Progenitor cell of endocrine pancreas (in vitro differentiated cells): ENCODE measurements at regions not wholly inside any gene's neighbourhood (a gene's known extent, or its start where the extent isn't known, plus 50 kb on each side); places are given as distances from the start of the nearest gene placed in this dataset.

Source experiments
- DNase-seq: peaks from one replicate; pipeline ENCODE4 v3.0.0; 2021; ENCODE audit warnings: low spot score; ENCODE audit not compliant: unreplicated experiment
- H3K27ac Mint-ChIP-seq: 2 replicates; pipeline ENCODE4 v1.8.0; 2021; ENCODE audit warnings: mild to moderate bottlenecking, moderate library complexity, mixed read lengths
- H3K27me3 Mint-ChIP-seq: 2 replicates; pipeline ENCODE4 v1.8.0; 2021; ENCODE audit warnings: mixed read lengths
- H3K36me3 Mint-ChIP-seq: 2 replicates; pipeline ENCODE4 v1.8.0; 2022; ENCODE audit warnings: mixed read lengths; ENCODE audit not compliant: insufficient read depth
- H3K4me1 Mint-ChIP-seq: 2 replicates; pipeline ENCODE4 v1.8.0; 2021; ENCODE audit warnings: low read depth, mixed read lengths
- H3K4me3 Mint-ChIP-seq: 2 replicates; pipeline ENCODE4 v1.8.0; 2021; ENCODE audit warnings: low read depth, mild to moderate bottlenecking, moderate library complexity, mixed read lengths
- H3K9me3 Mint-ChIP-seq: 2 replicates; pipeline ENCODE4 v1.8.0; 2021; ENCODE audit warnings: low read depth, mixed read lengths
- TF ChIP-seq, protein P1 (sequence below): fragments of 200-600 bp; sonication (generic); IDR thresholded peaks from one replicate; pipeline ENCODE4 v1.5.0; 2021; ENCODE audit warnings: antibody characterized with exemption, mild to moderate bottlenecking; ENCODE audit not compliant: unreplicated experiment

- TF ChIP-seq, protein P1, sequence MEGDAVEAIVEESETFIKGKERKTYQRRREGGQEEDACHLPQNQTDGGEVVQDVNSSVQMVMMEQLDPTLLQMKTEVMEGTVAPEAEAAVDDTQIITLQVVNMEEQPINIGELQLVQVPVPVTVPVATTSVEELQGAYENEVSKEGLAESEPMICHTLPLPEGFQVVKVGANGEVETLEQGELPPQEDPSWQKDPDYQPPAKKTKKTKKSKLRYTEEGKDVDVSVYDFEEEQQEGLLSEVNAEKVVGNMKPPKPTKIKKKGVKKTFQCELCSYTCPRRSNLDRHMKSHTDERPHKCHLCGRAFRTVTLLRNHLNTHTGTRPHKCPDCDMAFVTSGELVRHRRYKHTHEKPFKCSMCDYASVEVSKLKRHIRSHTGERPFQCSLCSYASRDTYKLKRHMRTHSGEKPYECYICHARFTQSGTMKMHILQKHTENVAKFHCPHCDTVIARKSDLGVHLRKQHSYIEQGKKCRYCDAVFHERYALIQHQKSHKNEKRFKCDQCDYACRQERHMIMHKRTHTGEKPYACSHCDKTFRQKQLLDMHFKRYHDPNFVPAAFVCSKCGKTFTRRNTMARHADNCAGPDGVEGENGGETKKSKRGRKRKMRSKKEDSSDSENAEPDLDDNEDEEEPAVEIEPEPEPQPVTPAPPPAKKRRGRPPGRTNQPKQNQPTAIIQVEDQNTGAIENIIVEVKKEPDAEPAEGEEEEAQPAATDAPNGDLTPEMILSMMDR = no peak
- H3K27ac Mint-ChIP-seq = no peak overlapping the region
- H3K4me3 Mint-ChIP-seq = no peak overlapping the region
- H3K9me3 Mint-ChIP-seq = peaks cover 3% of the 10 kb centered on the region
- peaks cover 1% of the 10 kb centered on the region for H3K36me3 Mint-ChIP-seq
- no peak for DNase-seq
- peaks cover 10% of the 10 kb centered on the region for H3K4me1 Mint-ChIP-seq
- H3K27me3 Mint-ChIP-seq = peaks cover 57% of the 10 kb centered on the region
Observed at GRCh38 chr2:236954641-236955040, 131.0 kb upstream of the COPS8 start.

GRCh38 chr2:236955521-236956030 lies 130.1 kb upstream of the COPS8 start:
- H3K4me3 Mint-ChIP-seq = no peak overlapping the region
- H3K27ac Mint-ChIP-seq = no peak overlapping the region
- peaks cover 7% of the 10 kb centered on the region for H3K9me3 Mint-ChIP-seq
- peaks cover 10% of the 10 kb centered on the region for H3K4me1 Mint-ChIP-seq
- H3K36me3 Mint-ChIP-seq = peaks cover 3% of the 10 kb centered on the region
- TF ChIP-seq, protein P1 = no peak
- peaks cover 62% of the 10 kb centered on the region for H3K27me3 Mint-ChIP-seq
- no peak for DNase-seq

DNA sequence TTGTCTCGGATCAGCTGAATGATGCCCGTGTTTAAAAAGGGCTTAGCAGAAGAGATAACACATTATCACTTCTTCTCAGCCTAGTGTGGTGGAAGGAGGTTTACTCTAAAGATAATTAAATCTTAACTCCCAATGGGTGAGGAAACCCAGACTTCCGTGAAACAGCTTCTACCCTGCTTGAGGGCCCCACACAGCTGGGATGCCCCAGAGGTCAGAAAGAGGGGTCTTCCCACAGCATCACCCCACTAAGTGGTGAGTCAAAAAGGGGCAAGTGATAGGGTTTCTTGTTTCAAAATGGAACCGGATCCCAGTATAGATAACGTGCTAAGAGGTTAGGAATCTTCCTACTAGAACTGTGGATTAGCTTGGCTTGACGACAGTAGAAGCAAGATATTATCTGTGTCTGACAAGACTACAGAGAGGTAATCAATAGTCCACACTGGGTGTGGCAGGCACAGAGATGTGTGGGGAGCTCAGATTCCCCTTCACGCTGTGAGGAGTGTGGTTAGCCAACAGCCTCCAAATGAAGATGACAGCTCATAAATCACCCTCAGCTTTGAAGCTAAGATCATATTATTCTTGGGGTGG lies 129.6 kb upstream of the COPS8 start:
- TF ChIP-seq, protein P1 = no peak
- Mint-ChIP-seq H3K4me1 (peaks cover 10% of the 10 kb centered on the region), H3K36me3 (peaks cover 3% of the 10 kb centered on the region), H3K27me3 (peaks cover 62% of the 10 kb centered on the region), H3K4me3 (no peak overlapping the region), H3K9me3 (peaks cover 7% of the 10 kb centered on the region), H3K27ac (no peak overlapping the region)
- no peak for DNase-seq

- Mint-ChIP-seq H3K4me1 (peaks cover 10% of the 10 kb centered on the region), H3K4me3 (no peak overlapping the region), H3K27ac (no peak overlapping the region), H3K9me3 (peaks cover 7% of the 10 kb centered on the region), H3K27me3 (peaks cover 62% of the 10 kb centered on the region), H3K36me3 (peaks cover 2% of the 10 kb centered on the region)
- TF ChIP-seq, protein P1 = no peak
- DNase-seq = no peak
Observed at GRCh38 chr2:236956641-236957040, 129.0 kb upstream of the COPS8 start.

DNA sequence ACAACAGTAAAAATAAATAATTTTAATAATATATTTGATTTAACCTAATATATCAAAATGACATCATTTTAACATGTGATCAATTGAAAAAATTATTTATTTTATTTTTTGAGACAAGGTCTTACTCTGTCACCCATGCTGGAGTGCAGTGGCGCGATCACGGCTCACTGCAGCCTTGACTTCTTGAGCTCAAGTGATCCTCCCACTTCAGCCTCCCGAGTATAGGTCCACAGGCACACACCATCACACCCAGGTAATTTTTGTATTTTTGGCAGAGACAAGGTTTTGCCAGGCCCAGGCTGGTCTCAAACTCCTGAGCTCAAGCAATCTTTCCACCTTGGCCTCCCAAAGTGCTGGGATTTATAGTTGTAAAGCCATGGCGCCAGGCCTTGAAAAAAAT lies 126.7 kb upstream of the COPS8 start:
- no peak overlapping the region for H3K4me3 Mint-ChIP-seq
- peaks cover 57% of the 10 kb centered on the region for H3K27me3 Mint-ChIP-seq
- TF ChIP-seq, protein P1 = no peak

More for the DNA sequence above, 126.7 kb upstream of the COPS8 start:
- H3K9me3 Mint-ChIP-seq = peaks cover 4% of the 10 kb centered on the region
- DNase-seq = no peak
- peaks cover 10% of the 10 kb centered on the region for H3K4me1 Mint-ChIP-seq
- peaks cover 2% of the 10 kb centered on the region for H3K36me3 Mint-ChIP-seq
- no peak overlapping the region for H3K27ac Mint-ChIP-seq
